ENCODE measurements at regions not wholly inside any gene's neighbourhood (a gene's known extent, or its start where the extent isn't known, plus 50 kb on each side); places are given as distances from the start of the nearest gene placed in this dataset.
A peak's percentile ranks its signal among the peaks of the same experiment; 100 is the strongest.

GRCh38 chr2:62361964-62362363 is 144.0 kb downstream of the TMEM17 start:
- no peaks in the 10 kb centered on the region for H3K27me3 ChIP-seq (ENCODE audit: insufficient read depth, low read length)
- no peaks in the 10 kb centered on the region for H4K20me1 ChIP-seq (ENCODE audit: insufficient read depth, low read length)
- H3K36me3 Mint-ChIP-seq (ENCODE audit: low read depth, unreplicated experiment) = no peaks in the 10 kb centered on the region
- H3K4me3 ChIP-seq (ENCODE audit: insufficient read depth, low read depth, low read length) = no peak overlapping the region
- H3K4me3 Mint-ChIP-seq (ENCODE audit: unreplicated experiment) = no peak overlapping the region
- no peak overlapping the region for H3K27ac Mint-ChIP-seq (ENCODE audit: unreplicated experiment)
- H3K36me3 ChIP-seq (ENCODE audit: insufficient read depth, low read length) = no peaks in the 10 kb centered on the region
- no peaks in the 10 kb centered on the region for H3K4me1 Mint-ChIP-seq (ENCODE audit: low read depth, unreplicated experiment)
- DNase-seq (ENCODE audit: low read depth) (no peak), FAIRE-seq (no peak)
- H3K79me2 ChIP-seq (ENCODE audit: insufficient read depth, low read length) = no peaks in the 10 kb centered on the region
- no peaks in the 10 kb centered on the region for H3K9me3 Mint-ChIP-seq (ENCODE audit: unreplicated experiment)
- H3K27me3 Mint-ChIP-seq (ENCODE audit: low read depth, unreplicated experiment) = peaks cover 2% of the 10 kb centered on the region
- H3K9ac ChIP-seq (ENCODE audit: low read length) = no peak overlapping the region
- no peaks in the 10 kb centered on the region for H3K4me1 ChIP-seq (ENCODE audit: insufficient read depth, low read length)
- H2AFZ ChIP-seq (ENCODE audit: low read depth, low read length) = no peak overlapping the region
- H3K27ac ChIP-seq (ENCODE audit: low read depth, low read length) = no peak overlapping the region
- H3K4me2 ChIP-seq (ENCODE audit: low read length) = no peak overlapping the region
- H3K9me3 ChIP-seq (ENCODE audit: insufficient read depth, low read depth, low read length) = no peaks in the 10 kb centered on the region
- no peak for TF ChIP-seq CTCF (IDR thresholded peaks at IDR 0.05; ENCODE audit: insufficient read depth, low read depth, low read length)
- no peak for TF ChIP-seq EZH2 (IDR thresholded peaks at IDR 0.05; ENCODE audit: insufficient read depth, low read length)

GRCh38 chr2:62354771-62355561 is 151.0 kb downstream of the TMEM17 start:
- Histone ChIP-seq H3K9me3 (ENCODE audit: insufficient read depth, low read depth, low read length) (no peaks in the 10 kb centered on the region), H3K9ac (ENCODE audit: low read length) (no peak overlapping the region), H4K20me1 (ENCODE audit: insufficient read depth, low read length) (no peaks in the 10 kb centered on the region), H3K4me1 (ENCODE audit: insufficient read depth, low read length) (no peaks in the 10 kb centered on the region), H2AFZ (ENCODE audit: low read depth, low read length) (no peak overlapping the region), H3K4me3 (ENCODE audit: insufficient read depth, low read depth, low read length) (no peak overlapping the region), H3K27ac (ENCODE audit: low read depth, low read length) (no peak overlapping the region), H3K27me3 (ENCODE audit: insufficient read depth, low read length) (no peaks in the 10 kb centered on the region), H3K4me2 (ENCODE audit: low read length) (no peak overlapping the region), H3K79me2 (ENCODE audit: insufficient read depth, low read length) (no peaks in the 10 kb centered on the region), H3K36me3 (ENCODE audit: insufficient read depth, low read length) (no peaks in the 10 kb centered on the region)
- H3K27me3 Mint-ChIP-seq (ENCODE audit: low read depth, unreplicated experiment) = peaks cover 2% of the 10 kb centered on the region
- H3K9me3 Mint-ChIP-seq (ENCODE audit: unreplicated experiment) = peaks cover 12% of the 10 kb centered on the region
- no peak for TF ChIP-seq EZH2 (IDR thresholded peaks at IDR 0.05; ENCODE audit: insufficient read depth, low read length)
- no peak for TF ChIP-seq CTCF (IDR thresholded peaks at IDR 0.05; ENCODE audit: insufficient read depth, low read depth, low read length)
- no peaks in the 10 kb centered on the region for H3K4me1 Mint-ChIP-seq (ENCODE audit: low read depth, unreplicated experiment)
- no peak overlapping the region for H3K27ac Mint-ChIP-seq (ENCODE audit: unreplicated experiment)
- H3K36me3 Mint-ChIP-seq (ENCODE audit: low read depth, unreplicated experiment) = no peaks in the 10 kb centered on the region
- no peak overlapping the region for H3K4me3 Mint-ChIP-seq (ENCODE audit: unreplicated experiment)
- peak; percentile 8 for DNase-seq (ENCODE audit: low read depth)
- no peak for FAIRE-seq

GRCh38 chr2:62352031-62352430 is 154.0 kb downstream of the TMEM17 start:
- H3K9ac ChIP-seq (ENCODE audit: low read length) = no peak overlapping the region
- H3K27ac Mint-ChIP-seq (ENCODE audit: unreplicated experiment) = no peak overlapping the region
- H3K4me1 ChIP-seq (ENCODE audit: insufficient read depth, low read length) = no peaks in the 10 kb centered on the region
- no peak overlapping the region for H3K4me3 Mint-ChIP-seq (ENCODE audit: unreplicated experiment)
- H3K4me1 Mint-ChIP-seq (ENCODE audit: low read depth, unreplicated experiment) = no peaks in the 10 kb centered on the region
- TF ChIP-seq EZH2 (IDR thresholded peaks at IDR 0.05; ENCODE audit: insufficient read depth, low read length) = no peak
- TF ChIP-seq CTCF (IDR thresholded peaks at IDR 0.05; ENCODE audit: insufficient read depth, low read depth, low read length) = no peak
- H3K27ac ChIP-seq (ENCODE audit: low read depth, low read length) = no peak overlapping the region
- no peak overlapping the region for H3K4me2 ChIP-seq (ENCODE audit: low read length)
- peaks cover 16% of the 10 kb centered on the region for H3K9me3 Mint-ChIP-seq (ENCODE audit: unreplicated experiment)
- DNase-seq (ENCODE audit: low read depth) (no peak), FAIRE-seq (no peak)
- H3K4me3 ChIP-seq (ENCODE audit: insufficient read depth, low read depth, low read length) = no peak overlapping the region
- H3K36me3 Mint-ChIP-seq (ENCODE audit: low read depth, unreplicated experiment) = no peaks in the 10 kb centered on the region
- H3K36me3 ChIP-seq (ENCODE audit: insufficient read depth, low read length) = no peaks in the 10 kb centered on the region
- no peaks in the 10 kb centered on the region for H4K20me1 ChIP-seq (ENCODE audit: insufficient read depth, low read length)
- no peaks in the 10 kb centered on the region for H3K9me3 ChIP-seq (ENCODE audit: insufficient read depth, low read depth, low read length)
- no peaks in the 10 kb centered on the region for H3K79me2 ChIP-seq (ENCODE audit: insufficient read depth, low read length)
- peaks cover 2% of the 10 kb centered on the region for H3K27me3 Mint-ChIP-seq (ENCODE audit: low read depth, unreplicated experiment)
- no peak overlapping the region for H2AFZ ChIP-seq (ENCODE audit: low read depth, low read length)
- no peaks in the 10 kb centered on the region for H3K27me3 ChIP-seq (ENCODE audit: insufficient read depth, low read length)
